HFFc6 (cell line): ENCODE measurements at regions not wholly inside any gene's neighbourhood (a gene's known extent, or its start where the extent isn't known, plus 50 kb on each side); places are given as distances from the start of the nearest gene placed in this dataset.
"Not testable (repeated sequence)": the region's sequence is repeated elsewhere in the genome, so short reads cannot be mapped to it uniquely, and the experiment has no call there.

Experiments used
- DNase-seq: peaks from one replicate; pipeline ENCODE4 v3.0.0-alpha.2; 2018
- H3K27ac Mint-ChIP-seq: 2 replicates; pipeline ENCODE4 v1.8.0; 2020; ENCODE audit warnings: mild to moderate bottlenecking, mixed read lengths
- H3K27me3 Mint-ChIP-seq: 2 replicates; pipeline ENCODE4 v1.8.0; 2021; ENCODE audit warnings: mild to moderate bottlenecking, moderate library complexity, mixed read lengths; ENCODE audit not compliant: insufficient read depth
- H3K36me3 Mint-ChIP-seq: 2 replicates; pipeline ENCODE4 v1.8.0; 2021; ENCODE audit warnings: low read depth, mixed read lengths
- H3K4me1 Mint-ChIP-seq: 2 replicates; pipeline ENCODE4 v1.8.0; 2020; ENCODE audit warnings: low read depth, mixed read lengths
- H3K4me3 Mint-ChIP-seq: 2 replicates; pipeline ENCODE4 v1.8.0; 2020; ENCODE audit warnings: mild to moderate bottlenecking, moderate library complexity, mixed read lengths
- H3K9me3 Mint-ChIP-seq: 2 replicates; pipeline ENCODE4 v1.8.0; 2020; ENCODE audit warnings: mild to moderate bottlenecking, mixed read lengths
- TF ChIP-seq, protein P1 (sequence below): fragments of 200-600 bp; sonication (generic); IDR thresholded peaks from 2 replicates; pipeline ENCODE4 v1.5.0; 2021; ENCODE audit warnings: antibody characterized with exemption, mild to moderate bottlenecking

DNA sequence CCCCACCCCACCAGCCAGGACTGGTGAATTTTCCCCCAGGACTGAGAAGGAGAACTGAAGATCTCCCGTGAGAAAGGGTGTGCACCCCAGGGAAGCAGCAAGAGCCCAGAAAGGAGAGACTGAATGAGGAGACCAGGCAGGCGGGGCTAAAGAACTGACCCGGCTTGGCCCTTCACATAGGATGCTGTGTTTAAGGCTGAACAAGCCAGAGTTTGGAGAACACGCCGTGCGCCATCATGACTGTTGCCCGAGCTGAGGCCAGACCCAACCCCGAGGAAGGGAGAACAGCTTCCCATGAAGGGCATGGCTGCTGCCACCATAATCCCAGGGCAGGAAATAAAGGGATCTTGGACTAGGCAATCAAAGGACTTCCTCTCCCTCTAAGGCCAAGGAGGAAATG lies 104.7 kb upstream of the SRSF6 start:
- Mint-ChIP-seq H3K9me3 (no peaks in the 10 kb centered on the region), H3K4me3 (no peak overlapping the region), H3K36me3 (no peaks in the 10 kb centered on the region), H3K27me3 (peaks cover 23% of the 10 kb centered on the region), H3K4me1 (no peaks in the 10 kb centered on the region), H3K27ac (no peak overlapping the region)
- TF ChIP-seq, protein P1, sequence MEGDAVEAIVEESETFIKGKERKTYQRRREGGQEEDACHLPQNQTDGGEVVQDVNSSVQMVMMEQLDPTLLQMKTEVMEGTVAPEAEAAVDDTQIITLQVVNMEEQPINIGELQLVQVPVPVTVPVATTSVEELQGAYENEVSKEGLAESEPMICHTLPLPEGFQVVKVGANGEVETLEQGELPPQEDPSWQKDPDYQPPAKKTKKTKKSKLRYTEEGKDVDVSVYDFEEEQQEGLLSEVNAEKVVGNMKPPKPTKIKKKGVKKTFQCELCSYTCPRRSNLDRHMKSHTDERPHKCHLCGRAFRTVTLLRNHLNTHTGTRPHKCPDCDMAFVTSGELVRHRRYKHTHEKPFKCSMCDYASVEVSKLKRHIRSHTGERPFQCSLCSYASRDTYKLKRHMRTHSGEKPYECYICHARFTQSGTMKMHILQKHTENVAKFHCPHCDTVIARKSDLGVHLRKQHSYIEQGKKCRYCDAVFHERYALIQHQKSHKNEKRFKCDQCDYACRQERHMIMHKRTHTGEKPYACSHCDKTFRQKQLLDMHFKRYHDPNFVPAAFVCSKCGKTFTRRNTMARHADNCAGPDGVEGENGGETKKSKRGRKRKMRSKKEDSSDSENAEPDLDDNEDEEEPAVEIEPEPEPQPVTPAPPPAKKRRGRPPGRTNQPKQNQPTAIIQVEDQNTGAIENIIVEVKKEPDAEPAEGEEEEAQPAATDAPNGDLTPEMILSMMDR: no peak
- no peak for DNase-seq

DNA sequence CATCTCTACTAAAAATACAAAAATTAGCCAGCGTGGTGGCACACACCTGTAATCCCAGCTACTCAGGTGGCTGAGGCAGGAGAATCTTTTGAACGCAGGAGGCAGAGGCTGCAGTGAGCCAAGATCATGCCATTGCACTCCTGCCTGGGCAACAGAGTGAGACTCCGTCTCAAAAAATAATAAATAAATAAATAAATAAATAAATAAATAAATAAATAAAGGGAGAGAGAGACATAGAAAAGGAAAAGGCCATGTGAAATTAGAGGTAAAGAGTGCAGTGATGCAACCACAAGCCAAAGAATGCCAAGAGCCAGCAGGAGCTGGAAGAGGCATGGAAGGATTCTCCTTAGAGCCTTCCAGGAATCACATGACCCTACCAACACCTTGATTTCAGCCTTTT lies 107.0 kb upstream of the SRSF6 start:
- peaks cover 18% of the 10 kb centered on the region for H3K27me3 Mint-ChIP-seq
- H3K4me1 Mint-ChIP-seq: not testable (repeated sequence)

DNA sequence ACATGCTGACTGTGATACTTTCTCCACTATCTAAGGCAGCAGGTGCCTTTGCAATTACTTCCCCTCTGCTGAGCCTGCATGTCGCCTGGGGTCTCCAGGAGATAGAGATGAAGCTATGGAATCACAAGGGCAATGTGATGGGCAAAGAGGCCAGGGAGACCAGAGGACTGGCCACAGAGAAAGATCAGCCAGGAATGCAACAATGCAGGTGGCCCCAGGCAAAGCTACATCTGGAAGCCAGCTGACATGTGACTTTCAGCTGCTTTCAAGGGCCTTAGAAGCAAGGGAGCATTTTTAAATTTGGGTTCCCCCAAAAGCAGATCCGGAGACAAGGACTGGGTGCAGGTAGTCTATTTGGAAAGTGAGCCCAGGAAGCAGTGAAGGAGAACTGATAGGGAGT lies 107.9 kb upstream of the SRSF6 start:
- no peaks in the 10 kb centered on the region for H3K4me1 Mint-ChIP-seq
- no peak for DNase-seq

More for the DNA sequence above, 107.0 kb upstream of the SRSF6 start:
- H3K36me3 Mint-ChIP-seq, H3K9me3 Mint-ChIP-seq, DNase-seq, H3K4me3 Mint-ChIP-seq, H3K27ac Mint-ChIP-seq: not testable (repeated sequence)

DNA sequence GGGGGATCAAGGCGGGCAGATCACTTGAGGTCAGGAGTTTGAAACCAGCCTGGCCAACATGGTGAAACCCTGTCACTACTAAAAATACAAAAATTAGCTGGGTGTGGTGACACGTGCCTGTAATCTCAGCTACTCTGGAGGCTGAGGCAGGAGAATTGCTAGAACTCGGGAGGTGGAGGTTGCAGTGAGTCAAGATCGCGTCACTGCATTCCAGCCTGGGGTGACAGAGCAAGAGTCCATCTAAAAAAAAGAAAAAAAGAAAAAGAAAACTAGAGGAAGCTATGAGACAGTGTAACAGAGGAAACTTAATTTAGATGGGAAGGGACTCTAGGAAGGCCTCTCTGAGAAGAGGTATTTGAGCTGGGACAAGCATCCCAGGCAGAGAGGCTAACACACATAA lies 109.9 kb upstream of the SRSF6 start:
- H3K27me3 Mint-ChIP-seq: peaks cover 16% of the 10 kb centered on the region
- peaks cover 11% of the 10 kb centered on the region for H3K9me3 Mint-ChIP-seq
- not testable (repeated sequence) for H3K27ac Mint-ChIP-seq, H3K4me1 Mint-ChIP-seq, DNase-seq, H3K4me3 Mint-ChIP-seq, H3K36me3 Mint-ChIP-seq

More for the DNA sequence above, 107.9 kb upstream of the SRSF6 start:
- no peak overlapping the region for H3K27ac Mint-ChIP-seq
- H3K4me3 Mint-ChIP-seq: no peak overlapping the region
- TF ChIP-seq, protein P1: no peak
- H3K27me3 Mint-ChIP-seq: peaks cover 18% of the 10 kb centered on the region
- no peaks in the 10 kb centered on the region; the same call in 1 of the 2 replicates for H3K9me3 Mint-ChIP-seq
- H3K36me3 Mint-ChIP-seq: no peaks in the 10 kb centered on the region

DNA sequence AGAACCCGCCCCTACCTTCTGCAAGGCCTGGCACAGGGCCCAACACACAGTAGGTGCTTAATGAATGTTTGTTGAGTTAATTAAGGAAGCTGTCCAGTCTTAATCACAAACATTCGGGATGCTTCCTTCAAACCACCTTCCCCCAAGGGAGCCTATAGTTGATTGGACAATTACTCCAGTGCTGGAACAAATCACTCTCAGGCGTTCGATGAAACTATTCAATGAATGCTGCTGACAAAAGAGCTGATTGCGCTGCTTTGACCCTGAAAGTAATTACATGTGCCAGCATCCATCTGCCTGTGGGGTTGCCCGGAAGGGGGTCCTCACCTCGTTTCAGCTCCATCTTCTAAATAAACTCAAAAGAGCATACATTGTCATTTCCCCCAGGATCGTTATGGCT lies 112.0 kb upstream of the SRSF6 start:
- H3K36me3 Mint-ChIP-seq: no peaks in the 10 kb centered on the region
- peaks cover 11% of the 10 kb centered on the region for H3K9me3 Mint-ChIP-seq
- H3K27me3 Mint-ChIP-seq: peaks cover 13% of the 10 kb centered on the region
- no peak overlapping the region for H3K4me3 Mint-ChIP-seq
- DNase-seq: no peak
- H3K4me1 Mint-ChIP-seq: no peaks in the 10 kb centered on the region
- TF ChIP-seq, protein P1: no peak
- no peak overlapping the region for H3K27ac Mint-ChIP-seq

DNA sequence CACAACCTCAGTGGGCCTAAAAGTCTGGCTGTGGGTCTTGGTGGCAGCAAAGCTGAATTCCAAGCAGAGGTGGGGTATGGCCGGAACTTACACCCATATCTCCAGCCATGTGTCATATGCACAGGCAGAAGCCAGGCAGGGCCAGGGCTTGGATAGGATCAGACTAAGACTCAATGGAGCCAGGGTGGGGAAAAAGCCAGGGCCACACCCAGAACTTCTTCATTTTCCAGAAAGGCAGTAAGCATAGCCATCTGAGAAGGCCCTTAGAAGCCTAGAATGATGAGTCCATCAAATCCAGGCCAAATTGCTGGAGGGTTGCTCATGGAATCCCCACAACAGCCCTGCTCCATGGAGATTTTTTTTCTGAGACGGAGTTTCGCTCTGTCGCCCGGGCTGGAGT lies 116.2 kb upstream of the SRSF6 start:
- DNase-seq: no peak
- peaks cover 11% of the 10 kb centered on the region for H3K9me3 Mint-ChIP-seq
- H3K4me1 Mint-ChIP-seq: no peaks in the 10 kb centered on the region
- no peak overlapping the region for H3K27ac Mint-ChIP-seq
- TF ChIP-seq, protein P1: no peak
- H3K27me3 Mint-ChIP-seq: peaks cover 5% of the 10 kb centered on the region
- no peaks in the 10 kb centered on the region for H3K36me3 Mint-ChIP-seq
- H3K4me3 Mint-ChIP-seq: no peak overlapping the region

DNA sequence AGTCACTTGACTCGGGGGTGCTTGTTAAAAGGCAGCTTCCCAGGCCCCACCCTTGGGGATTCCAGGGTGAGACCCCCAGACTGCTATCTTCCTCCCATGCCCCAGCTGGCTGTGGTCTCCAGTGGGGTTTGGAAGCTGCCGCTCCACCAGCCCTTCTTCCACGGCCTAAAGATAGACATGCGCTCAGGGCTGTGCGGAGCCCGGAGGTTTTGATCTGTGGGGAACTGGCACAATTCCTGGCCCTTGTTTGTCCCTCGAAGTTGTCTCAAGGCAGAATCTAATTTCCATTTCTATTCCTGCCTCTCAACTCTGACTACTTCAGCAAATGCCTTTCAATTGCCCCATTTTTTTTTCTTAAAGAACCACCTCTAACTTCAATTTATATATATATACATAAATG lies 120.7 kb upstream of the SRSF6 start:
- Mint-ChIP-seq H3K27ac (no peak overlapping the region), H3K36me3 (peaks cover 7% of the 10 kb centered on the region), H3K4me1 (no peaks in the 10 kb centered on the region), H3K27me3 (peaks cover 3% of the 10 kb centered on the region), H3K9me3 (peaks cover 26% of the 10 kb centered on the region), H3K4me3 (no peak overlapping the region)
- DNase-seq: no peak
- TF ChIP-seq, protein P1: no peak
